ENCODE measurements at regions not wholly inside any gene's neighbourhood (a gene's known extent, or its start where the extent isn't known, plus 50 kb on each side); places are given as distances from the start of the nearest gene placed in this dataset.

DNA sequence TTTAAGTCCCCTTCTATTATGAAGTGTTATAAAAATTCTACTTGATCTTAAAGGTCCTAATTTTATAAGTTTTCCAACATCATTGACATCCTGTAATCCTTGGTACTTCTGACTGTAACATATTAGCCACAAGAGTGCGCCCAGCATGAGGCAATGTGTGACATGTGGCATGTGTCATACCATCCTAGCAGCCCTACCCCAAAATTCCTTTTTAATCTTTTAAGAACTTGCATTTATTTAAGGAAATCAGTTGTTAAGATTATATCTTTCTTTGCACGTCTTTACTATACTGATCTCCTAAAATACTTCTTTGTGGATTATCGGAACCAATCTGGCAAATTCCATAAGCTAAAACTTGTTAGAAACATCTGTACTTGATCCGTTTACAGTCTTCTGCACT is 167.1 kb upstream of the SLC24A3 start:
- intact Hi-C loops (cut with micrococcal nuclease): no loop called here
- FAIRE-seq (no peak), DNase-seq (ENCODE audit: extremely low read depth in 1 of 4, low spot score in 3 of 4) (no peak), ATAC-seq (no peak)
- H3K9ac ChIP-seq (ENCODE audit: insufficient read depth in 1 of 2, low read depth in 2 of 2, low read length in 2 of 2): no peak overlapping the region
- in situ Hi-C loops (cut with MboI): no loop called here
- 0% methylated on average over 4 of the region's 4 CpGs for whole genome bisulfite sequencing (ENCODE audit: insufficient coverage, low coverage, missing lambda C conversion rate)
- TF ChIP-seq NRF1 (conservative IDR thresholded peaks at IDR 0.05 in 1 of 2, IDR thresholded peaks at IDR 0.05 in 1 of 2) (no peak), DIDO1 (tag; IDR thresholded peaks at IDR 0.05; ENCODE audit: low read depth) (no peak), NFXL1 (CRISPR knock-in tag; IDR thresholded peaks at IDR 0.05) (no peak), SIX5 (IDR thresholded peaks at IDR 0.05; ENCODE audit: borderline replicate concordance in 1 of 2, insufficient read depth in 1 of 2, low read depth in 1 of 2, low read length in 2 of 2) (no peak), FOXA1 (IDR thresholded peaks at IDR 0.05; ENCODE audit: borderline replicate concordance) (no peak), MCM3 (IDR thresholded peaks at IDR 0.05) (no peak), ZNF212 (CRISPR knock-in tag; IDR thresholded peaks at IDR 0.05) (no peak), ZBED1 (IDR thresholded peaks at IDR 0.05) (no peak), ZFP1 (CRISPR knock-in tag; IDR thresholded peaks at IDR 0.05) (no peak), TSC22D4 (tag; IDR thresholded peaks at IDR 0.05) (no peak), BCOR (IDR thresholded peaks at IDR 0.05) (no peak), OTX1 (CRISPR knock-in tag; IDR thresholded peaks at IDR 0.05) (no peak), PTRF (tag; IDR thresholded peaks at IDR 0.05) (no peak), SAFB2 (IDR thresholded peaks at IDR 0.05; ENCODE audit: borderline replicate concordance, low read depth, low read length, severe bottlenecking) (no peak), TCF7L2 (IDR thresholded peaks at IDR 0.05; ENCODE audit: low read depth, low read length) (no peak)
- TF ChIP-seq, protein P1, sequence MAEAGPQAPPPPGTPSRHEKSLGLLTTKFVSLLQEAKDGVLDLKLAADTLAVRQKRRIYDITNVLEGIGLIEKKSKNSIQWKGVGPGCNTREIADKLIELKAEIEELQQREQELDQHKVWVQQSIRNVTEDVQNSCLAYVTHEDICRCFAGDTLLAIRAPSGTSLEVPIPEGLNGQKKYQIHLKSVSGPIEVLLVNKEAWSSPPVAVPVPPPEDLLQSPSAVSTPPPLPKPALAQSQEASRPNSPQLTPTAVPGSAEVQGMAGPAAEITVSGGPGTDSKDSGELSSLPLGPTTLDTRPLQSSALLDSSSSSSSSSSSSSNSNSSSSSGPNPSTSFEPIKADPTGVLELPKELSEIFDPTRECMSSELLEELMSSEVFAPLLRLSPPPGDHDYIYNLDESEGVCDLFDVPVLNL (CRISPR knock-in tag; IDR thresholded peaks at IDR 0.05; ENCODE audit: low read depth): no peak
- TF ChIP-seq, protein P2, sequence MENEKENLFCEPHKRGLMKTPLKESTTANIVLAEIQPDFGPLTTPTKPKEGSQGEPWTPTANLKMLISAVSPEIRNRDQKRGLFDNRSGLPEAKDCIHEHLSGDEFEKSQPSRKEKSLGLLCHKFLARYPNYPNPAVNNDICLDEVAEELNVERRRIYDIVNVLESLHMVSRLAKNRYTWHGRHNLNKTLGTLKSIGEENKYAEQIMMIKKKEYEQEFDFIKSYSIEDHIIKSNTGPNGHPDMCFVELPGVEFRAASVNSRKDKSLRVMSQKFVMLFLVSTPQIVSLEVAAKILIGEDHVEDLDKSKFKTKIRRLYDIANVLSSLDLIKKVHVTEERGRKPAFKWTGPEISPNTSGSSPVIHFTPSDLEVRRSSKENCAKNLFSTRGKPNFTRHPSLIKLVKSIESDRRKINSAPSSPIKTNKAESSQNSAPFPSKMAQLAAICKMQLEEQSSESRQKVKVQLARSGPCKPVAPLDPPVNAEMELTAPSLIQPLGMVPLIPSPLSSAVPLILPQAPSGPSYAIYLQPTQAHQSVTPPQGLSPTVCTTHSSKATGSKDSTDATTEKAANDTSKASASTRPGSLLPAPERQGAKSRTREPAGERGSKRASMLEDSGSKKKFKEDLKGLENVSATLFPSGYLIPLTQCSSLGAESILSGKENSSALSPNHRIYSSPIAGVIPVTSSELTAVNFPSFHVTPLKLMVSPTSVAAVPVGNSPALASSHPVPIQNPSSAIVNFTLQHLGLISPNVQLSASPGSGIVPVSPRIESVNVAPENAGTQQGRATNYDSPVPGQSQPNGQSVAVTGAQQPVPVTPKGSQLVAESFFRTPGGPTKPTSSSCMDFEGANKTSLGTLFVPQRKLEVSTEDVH (IDR thresholded peaks at IDR 0.05; ENCODE audit: low read depth, partially characterized antibody): no peak
- TF ChIP-seq, protein P3, sequence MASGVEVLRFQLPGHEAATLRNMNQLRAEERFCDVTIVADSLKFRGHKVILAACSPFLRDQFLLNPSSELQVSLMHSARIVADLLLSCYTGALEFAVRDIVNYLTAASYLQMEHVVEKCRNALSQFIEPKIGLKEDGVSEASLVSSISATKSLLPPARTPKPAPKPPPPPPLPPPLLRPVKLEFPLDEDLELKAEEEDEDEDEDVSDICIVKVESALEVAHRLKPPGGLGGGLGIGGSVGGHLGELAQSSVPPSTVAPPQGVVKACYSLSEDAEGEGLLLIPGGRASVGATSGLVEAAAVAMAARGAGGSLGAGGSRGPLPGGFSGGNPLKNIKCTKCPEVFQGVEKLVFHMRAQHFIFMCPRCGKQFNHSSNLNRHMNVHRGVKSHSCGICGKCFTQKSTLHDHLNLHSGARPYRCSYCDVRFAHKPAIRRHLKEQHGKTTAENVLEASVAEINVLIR (CRISPR knock-in tag; IDR thresholded peaks at IDR 0.05): no peak
- TF ChIP-seq, protein P4, sequence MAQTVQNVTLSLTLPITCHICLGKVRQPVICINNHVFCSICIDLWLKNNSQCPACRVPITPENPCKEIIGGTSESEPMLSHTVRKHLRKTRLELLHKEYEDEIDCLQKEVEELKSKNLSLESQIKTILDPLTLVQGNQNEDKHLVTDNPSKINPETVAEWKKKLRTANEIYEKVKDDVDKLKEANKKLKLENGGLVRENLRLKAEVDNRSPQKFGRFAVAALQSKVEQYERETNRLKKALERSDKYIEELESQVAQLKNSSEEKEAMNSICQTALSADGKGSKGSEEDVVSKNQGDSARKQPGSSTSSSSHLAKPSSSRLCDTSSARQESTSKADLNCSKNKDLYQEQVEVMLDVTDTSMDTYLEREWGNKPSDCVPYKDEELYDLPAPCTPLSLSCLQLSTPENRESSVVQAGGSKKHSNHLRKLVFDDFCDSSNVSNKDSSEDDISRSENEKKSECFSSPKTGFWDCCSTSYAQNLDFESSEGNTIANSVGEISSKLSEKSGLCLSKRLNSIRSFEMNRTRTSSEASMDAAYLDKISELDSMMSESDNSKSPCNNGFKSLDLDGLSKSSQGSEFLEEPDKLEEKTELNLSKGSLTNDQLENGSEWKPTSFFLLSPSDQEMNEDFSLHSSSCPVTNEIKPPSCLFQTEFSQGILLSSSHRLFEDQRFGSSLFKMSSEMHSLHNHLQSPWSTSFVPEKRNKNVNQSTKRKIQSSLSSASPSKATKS (CRISPR knock-in tag; IDR thresholded peaks at IDR 0.05): no peak
- H3K9me1 ChIP-seq (ENCODE audit: control insufficient read depth, insufficient read depth, low read length): no peaks in the 10 kb centered on the region
- ChIA-PET CTCF (ENCODE audit: low intra/inter-chr PET ratio) (no interaction called here), POLR2A (no interaction called here)
- no peaks in the 10 kb centered on the region for H4K20me1 ChIP-seq (replicated peaks; ENCODE audit: control insufficient read depth, insufficient read depth, low read length)
- BruUV-seq (replicated peaks): no TSS peak
- no peak overlapping the region for H2AFZ ChIP-seq (ENCODE audit: low read depth, low read length)
- no peaks in the 10 kb centered on the region for H3K27me3 ChIP-seq (ENCODE audit: control insufficient read depth in 2 of 2, insufficient read depth in 2 of 2, low read length in 2 of 2)
- H3K36me3 ChIP-seq (ENCODE audit: control insufficient read depth, insufficient read depth, low read length): no peaks in the 10 kb centered on the region
- H3K4me1 ChIP-seq (replicated peaks in 1 of 2; ENCODE audit: control insufficient read depth in 2 of 2, insufficient read depth in 2 of 2, low read length in 2 of 2): no peaks in the 10 kb centered on the region
- H3K4me2 ChIP-seq (ENCODE audit: insufficient read depth, low read length): no peak overlapping the region
- no peak overlapping the region for H3K4me3 ChIP-seq
- no peak overlapping the region for H3K27ac ChIP-seq (ENCODE audit: extremely low read depth, low read depth, low read length)
- no peaks in the 10 kb centered on the region for H3K79me2 ChIP-seq (ENCODE audit: control insufficient read depth, insufficient read depth, low read length)
- H3K9me3 ChIP-seq (replicated peaks; ENCODE audit: control insufficient read depth, insufficient read depth, low read depth, low read length): no peaks in the 10 kb centered on the region
